Heart left ventricle (tissue), 13 donors: ENCODE measurements at regions not wholly inside any gene's neighbourhood (a gene's known extent, or its start where the extent isn't known, plus 50 kb on each side); places are given as distances from the start of the nearest gene placed in this dataset.

Experiments
- CTCF ChIP-seq, 12 donors: fragments of 200-600 bp; sonication (generic) in 4 of 12; IDR thresholded peaks; one replicate each; pipeline versions ENCODE4 v1.5.0 to v1.8.0; 2018 to 2022; ENCODE audit warnings: antibody characterized with exemption in 12 of 12, mild to moderate bottlenecking in 5 of 12
- POLR2A ChIP-seq, 2 donors: fragments of 450-650 bp; IDR thresholded peaks; one replicate each; pipeline ENCODE4 v1.6.1; 2017; ENCODE audit warnings: antibody characterized with exemption in 2 of 2, mild to moderate bottlenecking in 2 of 2, moderate library complexity in 2 of 2
- donor health status: ischemic (EF 13 %, LVEDD 7.1; RV severe dilation, severe dysfunction).
- donor health status: DM: no; HTN: yes; CAD: no.
- donor health status: DM: no; HTN: no; CAD: no.
- donor health status: ischemic (EF 25% LVEDD 6.9; RV normal size, moderate dysfunction).
- donor health status: ischemic (EF 25% LVEDD 5.7; RV mildly dilated, moderate dysfunction).
- donor health status: ischemic (EF 35%, LVEDD 5.7; RV mildly dilated, moderate dysfunction).
- donor health status: nonischemic (EF 11% LVEDD 7.7; RV severe dilation, severe dysfunction).
- donor health status: DM: yes; HTN: yes; CAD: no.
- donor health status: PGD.
- donor health status: ischemic (EF 29% LVEDD 5.4; RV normal size, mild dysfunction).
- donor health status: nonischemic (EF 23%, LVEDD 6.1; RV moderate dilation, normal function).

GRCh38 chr3:64917914-64918453 lies 230.2 kb upstream of the ADAMTS9 start:
- TF ChIP-seq CTCF (IDR thresholded peaks at IDR 0.05): no peak
- no peak for TF ChIP-seq POLR2A (IDR thresholded peaks at IDR 0.05)
